Astrocyte (in vitro differentiated cells and primary cell): ENCODE measurements at regions not wholly inside any gene's neighbourhood (a gene's known extent, or its start where the extent isn't known, plus 50 kb on each side); places are given as distances from the start of the nearest gene placed in this dataset.

Source experiments
- DNase-seq: peaks from one replicate; pipeline ENCODE4 v3.0.0-alpha.2; 2010; ENCODE audit warnings: low read depth
- FAIRE-seq: peaks from 2 replicates; lab custom pipeline; 2011; peaks lifted over from hg19 to GRCh38; lab: Jason Lieb, UNC
- H2AFZ ChIP-seq: 2 replicates; pipeline ENCODE4 v1.6.0; 2012; ENCODE audit warnings: low read depth, low read length, inconsistent platforms
- H3K27ac ChIP-seq: 2 replicates; pipeline ENCODE4 v1.5.1; 2011; ENCODE audit warnings: low read depth, low read length, inconsistent platforms
- H3K27me3 ChIP-seq: 2 replicates; pipeline ENCODE4 v1.6.0; 2011; ENCODE audit warnings: low read length, inconsistent platforms; ENCODE audit not compliant: insufficient read depth
- H3K36me3 ChIP-seq: 2 replicates; pipeline ENCODE4 v1.5.1; 2011; ENCODE audit warnings: low read length, inconsistent platforms; ENCODE audit not compliant: insufficient read depth
- H3K4me1 ChIP-seq: 2 replicates; pipeline ENCODE4 v1.5.1; 2011; ENCODE audit warnings: low read length, inconsistent platforms; ENCODE audit not compliant: insufficient read depth
- H3K4me2 ChIP-seq: 2 replicates; pipeline ENCODE4 v1.6.0; 2012; ENCODE audit warnings: low read length, inconsistent platforms
- H3K4me3 ChIP-seq: 2 replicates; pipeline ENCODE4 v1.5.1; 2011; ENCODE audit warnings: low read depth, mild to moderate bottlenecking, low read length, inconsistent platforms; ENCODE audit not compliant: insufficient read depth
- H3K79me2 ChIP-seq: 2 replicates; pipeline ENCODE4 v1.6.0; 2012; ENCODE audit warnings: mild to moderate bottlenecking, low read length, inconsistent platforms; ENCODE audit not compliant: insufficient read depth
- H3K9ac ChIP-seq: 2 replicates; pipeline ENCODE4 v1.6.0; 2012; ENCODE audit warnings: mild to moderate bottlenecking, low read length, inconsistent platforms
- H3K9me3 ChIP-seq: 2 replicates; pipeline ENCODE4 v1.5.1; 2012; ENCODE audit warnings: low read depth, mild to moderate bottlenecking, low read length, inconsistent platforms; ENCODE audit not compliant: insufficient read depth
- H4K20me1 ChIP-seq: 2 replicates; pipeline ENCODE4 v1.6.0; 2012; ENCODE audit warnings: low read length, inconsistent platforms; ENCODE audit not compliant: insufficient read depth
- H3K27ac Mint-ChIP-seq: one replicate; pipeline ENCODE4 v1.8.0; 2021; ENCODE audit warnings: mild to moderate bottlenecking, mixed read lengths; ENCODE audit not compliant: unreplicated experiment
- H3K27me3 Mint-ChIP-seq: one replicate; pipeline ENCODE4 v1.8.0; 2021; ENCODE audit warnings: low read depth, mixed read lengths; ENCODE audit not compliant: unreplicated experiment
- H3K36me3 Mint-ChIP-seq: one replicate; pipeline ENCODE4 v1.8.0; 2021; ENCODE audit warnings: low read depth, mixed read lengths; ENCODE audit not compliant: unreplicated experiment
- H3K4me1 Mint-ChIP-seq: one replicate; pipeline ENCODE4 v1.8.0; 2021; ENCODE audit warnings: low read depth, mixed read lengths; ENCODE audit not compliant: unreplicated experiment
- H3K4me3 Mint-ChIP-seq: one replicate; pipeline ENCODE4 v1.8.0; 2021; ENCODE audit warnings: mild to moderate bottlenecking, moderate library complexity, mixed read lengths; ENCODE audit not compliant: unreplicated experiment
- H3K9me3 Mint-ChIP-seq: one replicate; pipeline ENCODE4 v1.8.0; 2021; ENCODE audit warnings: mild to moderate bottlenecking, mixed read lengths; ENCODE audit not compliant: unreplicated experiment
- EZH2 ChIP-seq: IDR thresholded peaks from 2 replicates; pipeline ENCODE4 v1.6.1; 2012; ENCODE audit warnings: mild to moderate bottlenecking, low read length, inconsistent platforms; ENCODE audit not compliant: insufficient read depth
- TF ChIP-seq, protein P1 (sequence below): IDR thresholded peaks from 2 replicates; pipeline ENCODE4 v1.5.1; 2011; ENCODE audit warnings: low read depth, mild to moderate bottlenecking, inconsistent platforms, low read length, moderate library complexity; ENCODE audit not compliant: insufficient read depth

DNA sequence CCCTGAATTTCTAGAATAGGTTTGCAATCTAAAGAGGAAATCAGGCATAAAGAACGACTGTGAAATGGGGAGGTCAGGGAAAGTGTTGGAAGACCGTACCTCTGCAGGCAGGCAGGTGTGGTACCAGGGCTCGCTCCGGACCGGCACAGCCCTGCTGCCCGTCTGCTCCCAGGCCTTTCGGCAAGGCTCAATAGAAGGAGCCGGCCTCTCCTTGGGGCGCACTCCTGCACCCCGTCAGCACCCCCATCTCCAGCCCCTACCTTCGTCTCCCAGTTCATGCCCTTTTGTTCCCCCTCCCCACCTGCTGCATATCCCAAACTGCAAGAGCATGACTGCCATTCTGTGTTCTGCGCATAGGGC lies 139.8 kb upstream of the SOX1 start:
- no peak overlapping the region for H3K4me3 Mint-ChIP-seq
- Histone ChIP-seq H3K4me3 (no peak overlapping the region), H4K20me1 (no peaks in the 10 kb centered on the region), H3K27me3 (no peaks in the 10 kb centered on the region), H3K27ac (no peak overlapping the region), H3K79me2 (no peaks in the 10 kb centered on the region), H3K36me3 (no peaks in the 10 kb centered on the region), H3K9ac (no peak overlapping the region), H3K4me2 (no peak overlapping the region), H2AFZ (no peak overlapping the region), H3K4me1 (no peaks in the 10 kb centered on the region), H3K9me3 (no peaks in the 10 kb centered on the region)
- no peaks in the 10 kb centered on the region for H3K4me1 Mint-ChIP-seq
- no peak for TF ChIP-seq EZH2
- TF ChIP-seq, protein P1, sequence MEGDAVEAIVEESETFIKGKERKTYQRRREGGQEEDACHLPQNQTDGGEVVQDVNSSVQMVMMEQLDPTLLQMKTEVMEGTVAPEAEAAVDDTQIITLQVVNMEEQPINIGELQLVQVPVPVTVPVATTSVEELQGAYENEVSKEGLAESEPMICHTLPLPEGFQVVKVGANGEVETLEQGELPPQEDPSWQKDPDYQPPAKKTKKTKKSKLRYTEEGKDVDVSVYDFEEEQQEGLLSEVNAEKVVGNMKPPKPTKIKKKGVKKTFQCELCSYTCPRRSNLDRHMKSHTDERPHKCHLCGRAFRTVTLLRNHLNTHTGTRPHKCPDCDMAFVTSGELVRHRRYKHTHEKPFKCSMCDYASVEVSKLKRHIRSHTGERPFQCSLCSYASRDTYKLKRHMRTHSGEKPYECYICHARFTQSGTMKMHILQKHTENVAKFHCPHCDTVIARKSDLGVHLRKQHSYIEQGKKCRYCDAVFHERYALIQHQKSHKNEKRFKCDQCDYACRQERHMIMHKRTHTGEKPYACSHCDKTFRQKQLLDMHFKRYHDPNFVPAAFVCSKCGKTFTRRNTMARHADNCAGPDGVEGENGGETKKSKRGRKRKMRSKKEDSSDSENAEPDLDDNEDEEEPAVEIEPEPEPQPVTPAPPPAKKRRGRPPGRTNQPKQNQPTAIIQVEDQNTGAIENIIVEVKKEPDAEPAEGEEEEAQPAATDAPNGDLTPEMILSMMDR = no peak
- FAIRE-seq (no peak), DNase-seq (no peak)
- H3K9me3 Mint-ChIP-seq = peaks cover 6% of the 10 kb centered on the region
- H3K36me3 Mint-ChIP-seq = no peaks in the 10 kb centered on the region
- no peak overlapping the region for H3K27ac Mint-ChIP-seq
- peaks cover 55% of the 10 kb centered on the region for H3K27me3 Mint-ChIP-seq

DNA sequence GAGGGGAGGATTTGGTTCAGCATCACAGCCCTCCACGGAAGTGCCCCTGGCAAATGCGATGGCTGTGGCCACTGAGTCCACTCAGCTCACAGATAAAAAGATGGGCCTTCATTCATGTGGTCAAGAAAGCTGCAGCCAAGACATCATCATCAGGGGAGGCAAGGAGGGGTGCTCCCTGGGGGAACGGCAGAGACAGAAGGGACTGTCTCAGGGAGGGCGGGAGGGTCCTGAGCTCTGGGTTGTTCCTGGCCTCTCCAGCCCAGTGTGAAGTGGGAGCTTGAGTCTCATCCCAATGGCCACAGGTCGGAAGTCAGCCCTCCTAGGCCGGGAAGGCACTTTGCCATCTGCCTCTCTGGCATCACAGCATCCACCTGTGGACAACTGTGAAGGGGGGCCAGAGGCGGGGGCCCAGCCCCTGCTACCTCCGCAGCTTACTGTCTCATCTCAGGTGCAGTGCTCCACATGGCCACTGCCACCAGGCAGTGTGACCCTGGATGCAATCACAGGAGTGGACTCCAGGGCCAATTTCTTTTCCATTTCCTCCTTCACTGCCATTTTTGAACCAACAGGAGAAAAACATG lies 137.8 kb upstream of the SOX1 start:
- Histone ChIP-seq H3K9me3 (no peaks in the 10 kb centered on the region), H4K20me1 (no peaks in the 10 kb centered on the region), H3K4me1 (no peaks in the 10 kb centered on the region), H3K4me2 (no peak overlapping the region), H3K4me3 (no peak overlapping the region), H3K36me3 (no peaks in the 10 kb centered on the region), H3K79me2 (no peaks in the 10 kb centered on the region), H3K27ac (no peak overlapping the region), H2AFZ (no peak overlapping the region), H3K27me3 (no peaks in the 10 kb centered on the region), H3K9ac (no peak overlapping the region)
- TF ChIP-seq, protein P1 = no peak
- no peak for TF ChIP-seq EZH2
- no peak overlapping the region for H3K27ac Mint-ChIP-seq
- H3K4me3 Mint-ChIP-seq = no peak overlapping the region
- H3K27me3 Mint-ChIP-seq = peaks cover 47% of the 10 kb centered on the region
- peaks cover 15% of the 10 kb centered on the region for H3K9me3 Mint-ChIP-seq
- no peaks in the 10 kb centered on the region for H3K4me1 Mint-ChIP-seq
- DNase-seq (no peak), FAIRE-seq (no peak)
- no peaks in the 10 kb centered on the region for H3K36me3 Mint-ChIP-seq

DNA sequence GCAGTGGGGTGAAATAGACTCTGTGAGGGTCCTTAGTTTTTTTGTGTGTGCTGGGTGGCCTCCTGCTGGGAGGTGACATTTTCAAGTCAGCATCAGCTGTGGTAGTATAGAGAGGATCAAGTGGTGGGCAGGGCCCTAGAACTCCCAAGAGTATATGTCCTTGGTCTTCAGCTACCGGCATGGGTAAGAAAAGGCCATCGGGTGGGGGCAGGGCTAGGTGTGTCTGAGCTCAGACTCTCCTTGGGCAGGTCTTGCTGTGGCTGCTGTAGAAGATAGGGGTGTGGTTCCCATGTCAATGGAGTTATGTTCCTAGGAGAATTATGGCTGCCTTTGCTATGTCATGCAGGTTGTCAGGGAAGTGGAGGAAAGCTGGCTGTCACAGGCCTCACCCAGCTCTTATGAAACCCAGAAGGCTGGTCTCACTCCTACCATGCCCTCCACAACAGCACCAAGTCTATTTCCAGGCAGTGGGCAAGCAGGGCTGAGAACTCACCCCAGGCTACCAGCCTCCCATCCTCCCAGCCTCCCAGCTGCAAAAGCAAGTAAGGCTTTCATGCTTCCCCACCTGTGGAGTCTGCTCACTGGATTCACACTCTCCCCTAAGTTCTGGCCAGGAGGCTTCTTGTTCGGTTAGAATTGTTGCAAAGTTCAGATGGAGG lies 130.6 kb upstream of the SOX1 start:
- no peaks in the 10 kb centered on the region for H3K27me3 ChIP-seq

More for the DNA sequence above, 130.6 kb upstream of the SOX1 start:
- Histone ChIP-seq H2AFZ (no peak overlapping the region), H3K9me3 (no peaks in the 10 kb centered on the region), H3K27ac (no peak overlapping the region), H3K9ac (no peak overlapping the region), H3K4me3 (no peak overlapping the region), H3K36me3 (no peaks in the 10 kb centered on the region), H3K4me1 (no peaks in the 10 kb centered on the region), H3K4me2 (no peak overlapping the region), H4K20me1 (no peaks in the 10 kb centered on the region), H3K79me2 (no peaks in the 10 kb centered on the region)
- no peak for TF ChIP-seq EZH2
- TF ChIP-seq, protein P1 = no peak
- peaks cover 8% of the 10 kb centered on the region for H3K4me1 Mint-ChIP-seq
- peaks cover 20% of the 10 kb centered on the region for H3K9me3 Mint-ChIP-seq
- no peak overlapping the region for H3K4me3 Mint-ChIP-seq
- no peak for DNase-seq
- FAIRE-seq = no peak
- no peaks in the 10 kb centered on the region for H3K36me3 Mint-ChIP-seq
- H3K27me3 Mint-ChIP-seq = peaks cover 17% of the 10 kb centered on the region
- no peak overlapping the region for H3K27ac Mint-ChIP-seq
